Vagina (tissue), 2 donors: ENCODE measurements at regions not wholly inside any gene's neighbourhood (a gene's known extent, or its start where the extent isn't known, plus 50 kb on each side); places are given as distances from the start of the nearest gene placed in this dataset.
"Not testable (repeated sequence)": the region's sequence is repeated elsewhere in the genome, so short reads cannot be mapped to it uniquely, and the experiment has no call there.

ENCODE experiments used
- DNase-seq, 2 donors: peaks; one replicate each; pipeline ENCODE4 v3.0.0-alpha.2; 2017; ENCODE audit errors: extremely low spot score in 2 of 2
- H3K27ac ChIP-seq: fragments of 200-600 bp; sonication (generic); one replicate; pipeline ENCODE4 v1.5.1; 2019
- H3K27me3 ChIP-seq: fragments of 200-600 bp; sonication (generic); one replicate; pipeline ENCODE4 v1.5.1; 2019
- H3K36me3 ChIP-seq, 2 donors: fragments of 200-600 bp; sonication (generic); one replicate each; pipeline ENCODE4 v1.5.1; 2017 to 2019
- H3K4me1 ChIP-seq: fragments of 200-600 bp; sonication (generic); one replicate; pipeline ENCODE4 v1.5.1; 2019
- H3K4me3 ChIP-seq, 2 donors: fragments of 200-600 bp; sonication (generic); 1 replicate in 1 of 2; 2 replicates in 1 of 2; pipeline ENCODE4 v1.5.1; 2016 to 2019
- H3K9me3 ChIP-seq: fragments of 200-600 bp; sonication (generic); one replicate; pipeline ENCODE4 v1.5.1; 2019
- CTCF ChIP-seq, 3 experiments: fragments of 450-650 bp in 2 of 3; fragments of 200-600 bp in 1 of 3; sonication (generic) in 1 of 3; IDR thresholded peaks; one replicate each; pipeline ENCODE4 v1.5.1; 2017 to 2019; ENCODE audit warnings: antibody characterized with exemption in 3 of 3, mild to moderate bottlenecking in 2 of 3, moderate library complexity in 2 of 3
- POLR2A ChIP-seq, 2 donors: fragments of 450-650 bp; IDR thresholded peaks; one replicate each; pipeline ENCODE4 v1.6.1; 2017; ENCODE audit warnings: antibody characterized with exemption in 2 of 2, mild to moderate bottlenecking in 2 of 2, moderate library complexity in 2 of 2
- POLR2AphosphoS5 ChIP-seq, 2 donors: sonication (generic); formaldehyde crosslinking; IDR thresholded peaks; one replicate each; pipeline ENCODE4 v1.9.0; 2017; ENCODE audit warnings: antibody characterized with exemption in 2 of 2, mild to moderate bottlenecking in 2 of 2, low read depth in 1 of 2; ENCODE audit not compliant: insufficient read depth in 1 of 2
- intact Hi-C: fragments of 100-400 bp; cut with DNase I; formaldehyde crosslinking; loops from one replicate; pipeline ENCODE4 v1.15.1; 2023

- Histone ChIP-seq H3K4me3 (no peak overlapping the region), H3K9me3 (no peaks in the 10 kb centered on the region), H3K27me3 (no peaks in the 10 kb centered on the region), H3K27ac (no peak overlapping the region), H3K4me1 (no peaks in the 10 kb centered on the region), H3K36me3 (no peaks in the 10 kb centered on the region)
- no peak for DNase-seq
- intact Hi-C loops: no loop called here
- TF ChIP-seq POLR2AphosphoS5 (IDR thresholded peaks at IDR 0.05; ENCODE audit: insufficient read depth in 1 of 2, low read depth in 1 of 2) (no peak), CTCF (IDR thresholded peaks at IDR 0.05) (no peak), POLR2A (IDR thresholded peaks at IDR 0.05) (no peak)
Measured at GRCh38 chr4:94068753-94069719, 138.6 kb upstream of the SMARCAD1 start.

GRCh38 chr4:94076498-94076897 lies 131.2 kb upstream of the SMARCAD1 start:
- H3K9me3 ChIP-seq: no peaks in the 10 kb centered on the region
- no peak for DNase-seq
- H3K27ac ChIP-seq: no peak overlapping the region
- intact Hi-C loops: no loop called here
- no peaks in the 10 kb centered on the region for H3K4me1 ChIP-seq
- H3K4me3 ChIP-seq: no peak overlapping the region
- TF ChIP-seq POLR2A (IDR thresholded peaks at IDR 0.05) (no peak), CTCF (IDR thresholded peaks at IDR 0.05) (no peak), POLR2AphosphoS5 (IDR thresholded peaks at IDR 0.05; ENCODE audit: insufficient read depth in 1 of 2, low read depth in 1 of 2) (no peak)
- no peaks in the 10 kb centered on the region for H3K36me3 ChIP-seq
- H3K27me3 ChIP-seq: no peaks in the 10 kb centered on the region

- Histone ChIP-seq H3K36me3 (no peaks in the 10 kb centered on the region), H3K4me1 (no peaks in the 10 kb centered on the region), H3K9me3 (no peaks in the 10 kb centered on the region), H3K27ac (no peak overlapping the region), H3K27me3 (no peaks in the 10 kb centered on the region), H3K4me3 (no peak overlapping the region)
- TF ChIP-seq CTCF (IDR thresholded peaks at IDR 0.05) (no peak), POLR2A (IDR thresholded peaks at IDR 0.05) (no peak), POLR2AphosphoS5 (IDR thresholded peaks at IDR 0.05; ENCODE audit: insufficient read depth in 1 of 2, low read depth in 1 of 2) (no peak)
- intact Hi-C loops: no loop called here
- no peak for DNase-seq
Measured at GRCh38 chr4:94084155-94084554, 123.5 kb upstream of the SMARCAD1 start.

GRCh38 chr4:94099141-94099540 lies 108.5 kb upstream of the SMARCAD1 start:
- DNase-seq, H3K27ac ChIP-seq, H3K36me3 ChIP-seq, H3K9me3 ChIP-seq, intact Hi-C loops, H3K27me3 ChIP-seq, H3K4me1 ChIP-seq, H3K4me3 ChIP-seq: not testable (repeated sequence)

GRCh38 chr4:94112644-94113043 lies 95.0 kb upstream of the SMARCAD1 start:
- DNase-seq: no peak
- Histone ChIP-seq H3K4me1 (no peaks in the 10 kb centered on the region), H3K36me3 (no peaks in the 10 kb centered on the region), H3K27ac (no peak overlapping the region), H3K9me3 (no peaks in the 10 kb centered on the region), H3K27me3 (no peaks in the 10 kb centered on the region), H3K4me3 (no peak overlapping the region)
- intact Hi-C loops: no loop called here
- TF ChIP-seq POLR2AphosphoS5 (IDR thresholded peaks at IDR 0.05; ENCODE audit: insufficient read depth in 1 of 2, low read depth in 1 of 2): no peak
- TF ChIP-seq CTCF (IDR thresholded peaks at IDR 0.05): no peak
- no peak for TF ChIP-seq POLR2A (IDR thresholded peaks at IDR 0.05)
